ENCODE measurements at regions not wholly inside any gene's neighbourhood (a gene's known extent, or its start where the extent isn't known, plus 50 kb on each side); places are given as distances from the start of the nearest gene placed in this dataset.
"Not testable (repeated sequence)": the region's sequence is repeated elsewhere in the genome, so short reads cannot be mapped to it uniquely, and the experiment has no call there.

GRCh38 chr3:176867681-176868663 lies 329.3 kb downstream of the TBL1XR1 start:
- no peak for DNase-seq

- DNase-seq = no peak
Measured at GRCh38 chr3:176861137-176861536, 336.1 kb downstream of the TBL1XR1 start.

- no peak for DNase-seq
Measured at GRCh38 chr3:176856721-176857120, 340.6 kb downstream of the TBL1XR1 start.

GRCh38 chr3:176855901-176856486 lies 341.3 kb downstream of the TBL1XR1 start:
- DNase-seq = no peak

GRCh38 chr3:176855213-176855612 lies 342.1 kb downstream of the TBL1XR1 start:
- no peak for DNase-seq

GRCh38 chr3:176850498-176850897 lies 346.8 kb downstream of the TBL1XR1 start:
- DNase-seq = no peak

- DNase-seq = no peak
Measured at GRCh38 chr3:176848431-176849214, 348.7 kb downstream of the TBL1XR1 start.

- DNase-seq = no peak
Measured at GRCh38 chr3:176842914-176843313, 354.4 kb downstream of the TBL1XR1 start.

- DNase-seq = no peak
Measured at GRCh38 chr3:176840641-176841286, 356.5 kb downstream of the TBL1XR1 start.

GRCh38 chr3:176839901-176840300 lies 357.4 kb downstream of the TBL1XR1 start:
- DNase-seq = no peak

GRCh38 chr3:176839466-176839865 lies 357.8 kb downstream of the TBL1XR1 start:
- DNase-seq = no peak

- not testable (repeated sequence) for DNase-seq
Measured at GRCh38 chr3:176827244-176827643, 370.0 kb downstream of the TBL1XR1 start.

- DNase-seq = no peak
Measured at GRCh38 chr3:176824811-176825210, 372.5 kb downstream of the TBL1XR1 start.

GRCh38 chr3:176820764-176821163 lies 376.5 kb downstream of the TBL1XR1 start:
- DNase-seq = no peak

GRCh38 chr3:176816937-176817336 lies 380.3 kb downstream of the TBL1XR1 start:
- DNase-seq = no peak

GRCh38 chr3:176814285-176814684 lies 383.0 kb downstream of the TBL1XR1 start:
- DNase-seq = no peak

- no peak for DNase-seq
Measured at GRCh38 chr3:176807938-176808337, 389.3 kb downstream of the TBL1XR1 start.

- no peak for DNase-seq
Measured at GRCh38 chr3:176799675-176800074, 397.6 kb downstream of the TBL1XR1 start.

GRCh38 chr3:176798680-176799079 lies 398.6 kb downstream of the TBL1XR1 start:
- no peak for DNase-seq

GRCh38 chr3:176796371-176796770 lies 400.9 kb downstream of the TBL1XR1 start:
- DNase-seq = no peak

GRCh38 chr3:176795891-176796290 lies 401.4 kb downstream of the TBL1XR1 start:
- no peak for DNase-seq

- no peak for DNase-seq
Measured at GRCh38 chr3:176794406-176794805, 402.9 kb downstream of the TBL1XR1 start.

GRCh38 chr3:176789947-176790346 lies 407.3 kb downstream of the TBL1XR1 start:
- no peak for DNase-seq

Measured in CD4-positive, alpha-beta T cell treated with Interleukin-6 for 4 hours (primary cell).